ENCODE measurements at regions not wholly inside any gene's neighbourhood (a gene's known extent, or its start where the extent isn't known, plus 50 kb on each side); places are given as distances from the start of the nearest gene placed in this dataset.

GRCh38 chr16:85458968-85459367 lies 154.2 kb upstream of the GSE1 start:
- DNase-seq (ENCODE audit: low read depth, low spot score) (no peak), ATAC-seq (0 out of 2 replicates have a peak, but pooled peaks have one; percentile 21)
- POLR2A ChIA-PET = no interaction called here
- no peak for TF ChIP-seq CTCF (IDR thresholded peaks at IDR 0.05)
- peak; percentile 57; the same call in 1 of the 2 replicates for TF ChIP-seq TCF7L2 (IDR thresholded peaks at IDR 0.05; ENCODE audit: low read depth, low read length)
- intact Hi-C loops (cut with micrococcal nuclease; ENCODE audit: unreplicated experiment) (no loop called here), in situ Hi-C loops (cut with HindIII; ENCODE audit: low pct_unique_long_range_greater_than_20kb, low sequenced_read_pairs) (no loop called here)
- no peaks in the 10 kb centered on the region for H3K36me3 ChIP-seq (ENCODE audit: control insufficient read depth, insufficient read depth, low read length)
- no peak overlapping the region for H3K4me3 ChIP-seq (ENCODE audit: low read depth in 2 of 2, low read length in 2 of 2)
- CTCF ChIA-PET = interaction anchor here (0.6 kb wide), 1 partner anchor 155 kb away, joined by 3 read pairs; no protein-coding TSS in a partner anchor
- no peaks in the 10 kb centered on the region for H3K9me3 ChIP-seq (ENCODE audit: control insufficient read depth, insufficient read depth, low read depth, low read length)
- no TSS peak for BruUV-seq (replicated peaks)
- H3K4me1 ChIP-seq (ENCODE audit: control insufficient read depth, insufficient read depth, low read length) = peaks cover 62% of the 10 kb centered on the region
- no peaks in the 10 kb centered on the region for H3K27me3 ChIP-seq (ENCODE audit: control insufficient read depth, insufficient read depth, low read length)
- 0 out of 2 replicates have a peak overlapping the region, but pooled peaks have one; percentile 39 for H3K27ac ChIP-seq (ENCODE audit: low read length)

GRCh38 chr16:85459529-85460251 lies 153.4 kb upstream of the GSE1 start:
- CTCF ChIA-PET = interaction anchor here (0.6 kb wide), 1 partner anchor 155 kb away, joined by 3 read pairs; no protein-coding TSS in a partner anchor
- Histone ChIP-seq H3K36me3 (ENCODE audit: control insufficient read depth, insufficient read depth, low read length) (no peaks in the 10 kb centered on the region), H3K9me3 (ENCODE audit: control insufficient read depth, insufficient read depth, low read depth, low read length) (no peaks in the 10 kb centered on the region), H3K4me3 (ENCODE audit: low read depth in 2 of 2, low read length in 2 of 2) (no peak overlapping the region), H3K27me3 (ENCODE audit: control insufficient read depth, insufficient read depth, low read length) (no peaks in the 10 kb centered on the region), H3K27ac (ENCODE audit: low read length) (peak overlapping the region; percentile 39), H3K4me1 (ENCODE audit: control insufficient read depth, insufficient read depth, low read length) (peaks cover 68% of the 10 kb centered on the region)
- in situ Hi-C loops (cut with HindIII; ENCODE audit: low pct_unique_long_range_greater_than_20kb, low sequenced_read_pairs) (no loop called here), intact Hi-C loops (cut with micrococcal nuclease; ENCODE audit: unreplicated experiment) (no loop called here)
- no peak for ATAC-seq
- DNase-seq (ENCODE audit: low read depth, low spot score) = no peak
- no TSS peak for BruUV-seq (replicated peaks)
- POLR2A ChIA-PET = interaction anchor here (0.5 kb wide), 1 partner anchor 56 kb away, joined by 10 read pairs; no protein-coding TSS in a partner anchor
- TF ChIP-seq REST (IDR thresholded peaks at IDR 0.05; ENCODE audit: insufficient read depth in 1 of 2, low read depth in 2 of 2, low read length in 1 of 2) (no peak), POLR2AphosphoS5 (IDR thresholded peaks at IDR 0.05; ENCODE audit: low read depth, low read length) (no peak), CTCF (IDR thresholded peaks at IDR 0.05) (no peak), SIN3A (IDR thresholded peaks at IDR 0.05; ENCODE audit: borderline replicate concordance, insufficient read depth, low read depth, low read length) (no peak), TCF7L2 (IDR thresholded peaks at IDR 0.05; ENCODE audit: low read depth, low read length) (no peak)
